ENCODE measurements at regions not wholly inside any gene's neighbourhood (a gene's known extent, or its start where the extent isn't known, plus 50 kb on each side); places are given as distances from the start of the nearest gene placed in this dataset.

DNA sequence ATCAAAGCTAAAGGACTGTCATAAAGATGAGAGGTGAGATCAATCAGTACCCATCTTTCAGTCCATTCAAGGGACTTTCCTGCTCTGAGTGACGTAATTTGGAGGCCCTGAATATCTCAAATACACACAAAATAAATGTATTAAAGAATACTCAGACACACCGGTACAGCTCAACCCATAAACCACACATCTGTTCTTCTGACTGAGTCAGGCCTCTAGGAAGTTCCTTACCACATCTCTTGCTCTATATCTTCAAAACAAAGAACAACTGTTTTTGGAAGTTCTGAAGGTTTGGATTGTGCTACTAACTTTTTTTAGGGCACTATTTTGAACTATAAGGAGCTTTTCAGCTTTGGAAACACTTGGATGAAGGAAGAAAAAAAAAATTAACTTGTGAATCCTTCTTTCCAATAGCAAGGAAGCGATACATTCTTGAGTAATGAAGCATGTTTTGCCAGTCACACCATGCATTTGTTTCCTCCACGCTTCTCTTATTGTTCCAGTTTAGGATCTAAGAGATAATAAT, 866.5 kb upstream of the VRK2 start:
- H2AFZ ChIP-seq (ENCODE audit: low read length): no peak overlapping the region
- H4K20me1 ChIP-seq (ENCODE audit: insufficient read depth, low read length, poor library complexity, severe bottlenecking): no peaks in the 10 kb centered on the region
- no peak overlapping the region for H3K4me2 ChIP-seq (ENCODE audit: low read depth, low read length, poor library complexity, severe bottlenecking)
- H3K36me3 ChIP-seq (ENCODE audit: insufficient read depth, low read length): no peaks in the 10 kb centered on the region
- no peak overlapping the region for H3K9ac ChIP-seq (ENCODE audit: low read depth, low read length, poor library complexity, severe bottlenecking)
- no peaks in the 10 kb centered on the region for H3K79me2 ChIP-seq (ENCODE audit: insufficient read depth, low read length)
- H3K9me2 ChIP-seq (replicated peaks; ENCODE audit: low read depth, low read length): no peaks in the 10 kb centered on the region
- no peaks in the 10 kb centered on the region for H3F3A ChIP-seq (ENCODE audit: low read depth)
- H3K9me3 ChIP-seq (ENCODE audit: insufficient read depth, low read depth, low read length): no peaks in the 10 kb centered on the region
- TF ChIP-seq, protein P1, sequence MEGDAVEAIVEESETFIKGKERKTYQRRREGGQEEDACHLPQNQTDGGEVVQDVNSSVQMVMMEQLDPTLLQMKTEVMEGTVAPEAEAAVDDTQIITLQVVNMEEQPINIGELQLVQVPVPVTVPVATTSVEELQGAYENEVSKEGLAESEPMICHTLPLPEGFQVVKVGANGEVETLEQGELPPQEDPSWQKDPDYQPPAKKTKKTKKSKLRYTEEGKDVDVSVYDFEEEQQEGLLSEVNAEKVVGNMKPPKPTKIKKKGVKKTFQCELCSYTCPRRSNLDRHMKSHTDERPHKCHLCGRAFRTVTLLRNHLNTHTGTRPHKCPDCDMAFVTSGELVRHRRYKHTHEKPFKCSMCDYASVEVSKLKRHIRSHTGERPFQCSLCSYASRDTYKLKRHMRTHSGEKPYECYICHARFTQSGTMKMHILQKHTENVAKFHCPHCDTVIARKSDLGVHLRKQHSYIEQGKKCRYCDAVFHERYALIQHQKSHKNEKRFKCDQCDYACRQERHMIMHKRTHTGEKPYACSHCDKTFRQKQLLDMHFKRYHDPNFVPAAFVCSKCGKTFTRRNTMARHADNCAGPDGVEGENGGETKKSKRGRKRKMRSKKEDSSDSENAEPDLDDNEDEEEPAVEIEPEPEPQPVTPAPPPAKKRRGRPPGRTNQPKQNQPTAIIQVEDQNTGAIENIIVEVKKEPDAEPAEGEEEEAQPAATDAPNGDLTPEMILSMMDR (conservative IDR thresholded peaks at IDR 0.05; ENCODE audit: low read length): no peak
- H3K4me1 ChIP-seq (ENCODE audit: insufficient read depth, low read length, poor library complexity, severe bottlenecking): no peaks in the 10 kb centered on the region
- H3K4me3 ChIP-seq (ENCODE audit: low read length, poor library complexity, severe bottlenecking): no peak overlapping the region
- no peaks in the 10 kb centered on the region for H3K27me3 ChIP-seq (ENCODE audit: insufficient read depth, low read length, poor library complexity, severe bottlenecking)

DNA sequence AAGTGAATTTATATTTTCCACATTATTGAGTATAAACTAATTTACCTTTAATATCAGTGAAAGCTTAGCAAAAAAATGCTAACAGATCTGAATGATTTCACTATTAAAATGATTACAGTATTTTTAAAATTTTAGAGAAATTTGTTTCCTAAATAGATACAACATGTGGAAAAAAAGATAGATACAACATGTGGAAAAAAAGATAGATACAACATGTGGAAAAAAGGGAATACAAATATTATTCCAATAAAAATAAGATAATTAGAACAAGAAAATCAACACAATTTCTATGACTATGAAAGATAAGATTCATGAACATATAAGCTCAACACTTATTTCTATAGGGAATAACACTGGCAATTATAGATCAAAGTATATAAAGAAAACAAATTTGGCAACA, 865.9 kb upstream of the VRK2 start:
- H3K36me3 ChIP-seq (ENCODE audit: insufficient read depth, low read length): no peaks in the 10 kb centered on the region
- no peak overlapping the region for H3K4me2 ChIP-seq (ENCODE audit: low read depth, low read length, poor library complexity, severe bottlenecking)
- H3K79me2 ChIP-seq (ENCODE audit: insufficient read depth, low read length): no peaks in the 10 kb centered on the region
- no peak overlapping the region for H2AFZ ChIP-seq (ENCODE audit: low read length)
- no peaks in the 10 kb centered on the region for H3K9me3 ChIP-seq (ENCODE audit: insufficient read depth, low read depth, low read length)
- TF ChIP-seq, protein P1 (conservative IDR thresholded peaks at IDR 0.05; ENCODE audit: low read length): no peak
- no peak for TF ChIP-seq EZH2phosphoT487 (IDR thresholded peaks at IDR 0.05; ENCODE audit: borderline replicate concordance)
- H4K20me1 ChIP-seq (ENCODE audit: insufficient read depth, low read length, poor library complexity, severe bottlenecking): no peaks in the 10 kb centered on the region
- H3K9ac ChIP-seq (ENCODE audit: low read depth, low read length, poor library complexity, severe bottlenecking): no peak overlapping the region
- no peak overlapping the region for H3K4me3 ChIP-seq (ENCODE audit: low read length, poor library complexity, severe bottlenecking)
- H3K4me1 ChIP-seq (ENCODE audit: insufficient read depth, low read length, poor library complexity, severe bottlenecking): no peaks in the 10 kb centered on the region
- H3K9me2 ChIP-seq (replicated peaks; ENCODE audit: low read depth, low read length): no peaks in the 10 kb centered on the region
- no peaks in the 10 kb centered on the region for H3K27me3 ChIP-seq (ENCODE audit: insufficient read depth, low read length, poor library complexity, severe bottlenecking)
- H3F3A ChIP-seq (ENCODE audit: low read depth): no peaks in the 10 kb centered on the region

DNA sequence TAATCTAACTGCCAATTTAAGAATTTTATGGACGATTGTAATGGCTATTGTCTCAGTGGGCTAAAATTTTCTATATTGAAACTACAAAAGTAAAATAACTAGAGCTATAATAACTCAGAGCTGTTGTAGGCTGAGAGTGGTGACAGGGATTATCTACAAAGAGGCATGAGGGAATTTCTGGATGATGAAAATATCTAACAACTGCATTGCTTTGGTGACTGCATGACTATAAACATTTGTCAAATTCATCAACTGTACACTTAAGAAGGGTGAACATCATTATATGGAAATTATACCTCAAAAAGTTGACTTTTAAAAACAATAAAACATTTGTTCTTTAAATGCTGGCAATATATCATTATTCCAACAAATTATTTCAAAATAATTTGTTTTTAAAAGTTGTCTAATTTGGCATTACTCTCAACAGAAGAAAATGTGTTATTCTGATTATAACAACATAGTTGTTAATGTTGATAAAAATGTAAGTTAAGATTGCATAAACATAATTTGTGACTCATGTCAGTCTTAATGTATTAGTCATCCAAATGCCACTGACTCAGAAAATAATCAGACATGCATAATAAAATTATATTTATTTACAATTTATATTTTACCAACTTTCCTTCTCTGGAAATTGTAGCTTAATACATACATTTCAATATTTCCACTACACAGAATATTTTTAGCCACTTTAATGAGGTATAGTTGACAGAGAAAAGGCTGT, 865.1 kb upstream of the VRK2 start:
- Histone ChIP-seq H3K9me3 (ENCODE audit: insufficient read depth, low read depth, low read length) (no peaks in the 10 kb centered on the region), H3K4me3 (ENCODE audit: low read length, poor library complexity, severe bottlenecking) (no peak overlapping the region), H3K27me3 (ENCODE audit: insufficient read depth, low read length, poor library complexity, severe bottlenecking) (no peaks in the 10 kb centered on the region), H3F3A (ENCODE audit: low read depth) (no peaks in the 10 kb centered on the region), H3K79me2 (ENCODE audit: insufficient read depth, low read length) (no peaks in the 10 kb centered on the region), H3K9me2 (replicated peaks; ENCODE audit: low read depth, low read length) (no peaks in the 10 kb centered on the region), H3K9ac (ENCODE audit: low read depth, low read length, poor library complexity, severe bottlenecking) (no peak overlapping the region), H4K20me1 (ENCODE audit: insufficient read depth, low read length, poor library complexity, severe bottlenecking) (no peaks in the 10 kb centered on the region), H3K4me1 (ENCODE audit: insufficient read depth, low read length, poor library complexity, severe bottlenecking) (no peaks in the 10 kb centered on the region), H2AFZ (ENCODE audit: low read length) (no peak overlapping the region), H3K36me3 (ENCODE audit: insufficient read depth, low read length) (no peaks in the 10 kb centered on the region), H3K4me2 (ENCODE audit: low read depth, low read length, poor library complexity, severe bottlenecking) (no peak overlapping the region)
- TF ChIP-seq EZH2phosphoT487 (IDR thresholded peaks at IDR 0.05; ENCODE audit: borderline replicate concordance): no peak
- TF ChIP-seq, protein P1 (conservative IDR thresholded peaks at IDR 0.05; ENCODE audit: low read length): no peak
